ENCODE measurements at regions not wholly inside any gene's neighbourhood (a gene's known extent, or its start where the extent isn't known, plus 50 kb on each side); places are given as distances from the start of the nearest gene placed in this dataset.
"Not testable (repeated sequence)": the region's sequence is repeated elsewhere in the genome, so short reads cannot be mapped to it uniquely, and the experiment has no call there.

DNA sequence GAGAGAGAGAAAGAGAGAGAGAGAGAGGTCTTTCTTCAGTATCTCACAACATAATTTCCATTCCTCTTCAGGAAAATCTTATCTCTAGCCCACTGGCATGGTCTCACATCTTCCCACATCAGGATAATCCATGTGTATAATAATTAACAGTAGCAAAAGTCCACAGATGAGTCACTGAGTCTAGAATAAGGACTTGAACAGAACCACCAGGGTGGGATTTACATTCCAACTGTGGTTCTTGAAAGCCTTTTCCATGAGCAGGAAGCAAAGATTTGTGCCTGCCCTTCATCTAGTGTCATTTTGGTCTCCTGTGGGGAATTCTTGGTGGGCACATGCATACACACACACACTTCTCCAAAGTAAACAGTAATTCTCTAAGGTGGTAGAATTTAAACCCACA, 107.1 kb upstream of the TCF4 start:
- DNase-seq, result no peak

DNA sequence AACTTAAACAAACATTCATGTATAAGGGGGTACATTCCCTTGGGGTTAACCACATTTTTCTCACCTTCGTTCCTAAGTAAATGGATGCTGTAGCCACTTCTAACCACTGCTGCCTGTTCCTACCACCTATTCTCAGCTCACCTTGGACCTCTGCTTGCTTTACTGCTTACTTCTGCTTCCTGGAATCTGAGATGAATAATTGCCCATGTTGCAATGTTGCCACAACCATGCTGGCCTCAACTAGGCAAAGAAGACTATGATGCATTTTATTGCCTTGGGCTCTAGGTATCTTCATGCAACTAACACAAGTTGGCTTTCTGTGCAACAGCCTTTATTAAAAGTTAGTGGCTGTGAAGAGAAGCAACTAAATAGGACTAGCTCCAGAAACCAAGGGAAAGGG, 106.3 kb upstream of the TCF4 start:
- DNase-seq, result peak; percentile 21

DNA sequence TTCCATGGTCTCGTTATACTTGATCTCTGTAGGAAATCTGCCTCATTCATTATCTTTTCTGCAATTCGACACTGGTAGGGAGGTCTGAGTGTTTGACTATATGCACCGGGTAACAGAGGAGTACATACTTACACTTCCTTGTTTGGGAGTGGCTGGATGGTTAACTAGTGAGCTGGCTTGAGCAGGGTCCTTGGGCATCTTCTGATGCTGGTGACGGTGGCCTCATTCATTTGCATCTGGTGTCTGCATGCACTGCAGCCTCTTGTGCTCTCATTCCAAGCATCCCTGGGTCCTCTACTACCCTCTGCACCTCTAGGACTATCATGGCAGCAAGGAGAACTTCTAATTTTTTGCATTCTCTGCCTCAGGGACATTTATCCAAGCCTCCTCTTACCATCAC, 100.0 kb upstream of the TCF4 start:
- peak; percentile 46 for DNase-seq

DNA sequence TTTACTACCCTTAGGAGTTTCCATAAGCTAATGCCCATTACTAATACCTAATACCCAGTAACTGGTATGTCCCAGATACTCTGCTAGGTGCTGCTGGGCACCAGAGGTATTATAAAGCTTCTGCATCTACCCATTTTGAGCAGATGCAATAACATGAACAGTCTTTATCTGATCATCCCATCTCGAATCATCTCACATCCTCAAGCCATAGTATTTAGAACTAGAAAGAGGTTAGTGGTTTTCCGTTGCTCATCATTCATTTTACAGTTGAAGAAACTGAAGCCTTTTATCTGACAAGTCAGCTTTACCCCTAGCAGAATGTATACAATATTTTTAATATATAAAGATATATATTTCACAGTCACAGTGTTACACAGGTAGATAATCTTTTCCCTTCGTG, 99.1 kb upstream of the TCF4 start:
- no peak for DNase-seq

DNA sequence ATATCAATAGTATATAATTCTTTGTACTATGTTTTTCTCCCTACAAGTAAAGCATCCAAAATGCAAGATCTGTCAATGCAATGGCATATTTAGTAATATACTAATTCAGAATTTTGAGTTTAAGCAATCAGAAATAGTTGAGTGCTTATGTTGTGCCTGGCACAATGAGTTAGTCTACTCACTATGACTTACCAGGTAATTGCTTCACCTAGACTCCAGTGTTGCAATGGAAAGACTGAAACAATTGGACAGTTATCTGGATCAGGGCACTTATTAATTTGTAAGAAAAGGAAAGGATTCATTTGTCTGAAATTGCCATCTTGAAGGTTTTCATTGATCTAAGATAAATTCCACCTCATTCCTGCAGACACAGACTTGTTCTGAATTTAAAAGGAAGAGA, 97.6 kb upstream of the TCF4 start:
- DNase-seq, result no peak

DNA sequence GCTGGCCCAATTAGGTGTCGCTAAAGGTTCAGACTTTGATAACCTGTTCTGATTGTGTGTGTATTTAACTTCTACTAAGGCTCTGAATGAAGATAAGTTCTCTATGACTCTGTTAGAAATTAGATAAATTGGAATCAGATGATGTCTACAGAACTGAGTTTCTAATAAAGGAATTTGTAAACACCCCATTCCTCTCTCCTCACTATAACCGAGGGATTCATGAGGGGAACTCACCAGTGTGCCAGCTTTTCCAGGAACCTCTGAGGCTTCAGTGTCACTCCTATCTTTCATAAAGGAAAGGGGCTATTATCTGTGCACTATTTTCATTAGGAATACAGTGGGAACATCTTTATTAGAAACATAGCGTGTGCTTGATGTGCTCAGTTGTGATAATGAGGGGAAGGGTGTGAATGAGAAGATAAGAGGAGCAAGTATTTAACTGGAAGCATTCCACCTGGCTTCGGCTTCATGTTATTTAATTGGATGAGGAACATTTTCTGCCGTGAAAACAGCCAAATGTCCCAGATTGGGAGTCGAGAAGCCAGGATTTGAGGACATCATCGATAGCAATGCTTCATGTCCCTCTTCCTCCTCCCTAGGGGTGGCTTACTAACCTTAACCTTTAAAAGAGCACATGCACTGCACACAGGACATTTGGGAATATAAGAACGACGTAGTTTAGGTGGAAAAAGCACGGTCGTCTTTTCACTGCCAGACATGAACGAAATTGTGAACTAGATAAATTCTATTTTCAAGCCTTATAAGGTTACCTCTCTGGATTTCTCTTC, 84.8 kb upstream of the TCF4 start:
- no peak for DNase-seq

DNA sequence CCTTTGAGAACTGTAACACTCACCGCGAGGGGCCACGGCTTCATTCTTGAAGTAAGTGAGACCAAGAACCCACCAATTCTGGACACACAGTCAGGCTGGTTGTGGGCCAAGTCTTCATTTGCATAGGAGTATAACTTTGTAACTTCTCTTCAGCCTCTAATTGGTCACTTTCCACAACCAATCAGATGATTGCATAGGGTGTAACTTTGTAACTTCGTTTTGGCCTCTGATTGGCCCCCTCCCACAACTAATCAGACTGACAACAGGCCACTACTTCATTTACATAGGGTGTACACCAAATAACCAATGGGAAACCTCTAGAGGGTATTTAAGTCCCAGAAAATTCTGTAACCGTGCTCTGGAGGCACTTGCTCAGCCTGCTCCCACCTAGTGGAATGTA, 77.5 kb upstream of the TCF4 start:
- DNase-seq, result no peak

DNA sequence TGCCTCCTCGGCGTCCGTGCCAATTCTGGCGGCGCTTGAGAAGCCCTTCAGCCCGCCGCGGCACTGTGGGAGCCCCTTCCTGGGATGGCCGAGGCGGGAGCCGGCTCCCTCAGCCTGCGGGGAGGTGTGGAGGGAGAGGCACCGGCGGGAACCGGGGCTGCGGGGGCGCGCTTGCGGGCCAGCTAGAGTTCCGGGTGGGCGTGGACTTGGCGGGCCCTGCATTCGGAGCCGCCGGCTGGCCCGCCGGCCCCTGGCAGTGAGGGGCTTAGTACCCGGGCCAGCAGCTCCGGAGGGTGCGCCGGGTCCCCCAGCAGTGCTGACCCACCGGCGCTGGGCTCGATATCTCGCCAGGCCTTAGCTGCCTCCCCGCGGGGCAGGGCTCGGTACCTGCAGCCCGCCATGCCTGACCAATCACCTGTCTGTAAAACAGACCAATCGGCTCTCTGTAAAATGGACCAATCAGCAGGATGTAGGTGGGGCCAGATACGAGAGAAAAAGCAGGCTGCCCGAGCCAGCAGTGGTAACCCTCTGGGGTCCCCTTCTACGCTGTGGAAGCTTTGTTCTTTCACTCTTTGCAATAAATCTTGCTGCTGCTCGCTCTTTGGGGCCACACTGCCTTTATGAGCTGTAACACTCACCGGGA, 76.9 kb upstream of the TCF4 start:
- not testable (repeated sequence) for DNase-seq

DNA sequence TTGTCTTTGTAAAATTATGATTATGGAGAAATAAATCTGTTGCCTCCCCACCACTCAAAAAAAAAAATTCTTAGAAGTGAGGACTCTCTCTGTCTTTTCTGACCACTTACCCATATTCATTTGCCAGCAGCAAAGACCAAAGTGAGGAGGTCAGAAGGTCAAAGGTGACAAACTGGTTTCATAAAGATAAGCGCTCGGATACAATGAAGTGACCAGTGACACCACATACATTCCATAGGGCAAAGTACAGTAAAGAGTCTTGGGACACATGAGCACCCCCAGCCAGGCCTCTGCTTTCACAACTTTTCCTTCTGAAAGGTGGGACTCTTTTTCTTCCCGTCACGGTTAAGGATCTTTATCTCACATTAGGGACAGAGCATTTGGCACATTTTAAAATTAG, 75.9 kb upstream of the TCF4 start:
- DNase-seq, result no peak

DNA sequence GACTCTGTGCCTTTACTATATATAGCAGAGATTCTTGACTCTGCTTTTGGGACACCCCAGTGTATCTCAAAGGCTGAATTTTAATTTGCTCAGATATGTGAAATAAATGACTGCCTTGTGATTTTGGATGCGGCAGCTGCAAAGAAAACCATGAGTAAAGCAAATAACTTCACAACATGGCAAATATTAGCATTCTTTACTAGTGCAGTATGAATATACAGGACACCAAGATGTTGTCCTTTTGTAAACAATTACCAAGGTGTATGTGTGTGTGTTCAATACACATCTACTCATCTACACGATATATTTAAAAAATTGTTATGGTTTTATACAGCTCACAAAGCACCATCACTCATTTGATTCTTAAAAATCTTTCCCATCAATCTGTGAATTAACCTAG, 70.6 kb upstream of the TCF4 start:
- no peak for DNase-seq

DNA sequence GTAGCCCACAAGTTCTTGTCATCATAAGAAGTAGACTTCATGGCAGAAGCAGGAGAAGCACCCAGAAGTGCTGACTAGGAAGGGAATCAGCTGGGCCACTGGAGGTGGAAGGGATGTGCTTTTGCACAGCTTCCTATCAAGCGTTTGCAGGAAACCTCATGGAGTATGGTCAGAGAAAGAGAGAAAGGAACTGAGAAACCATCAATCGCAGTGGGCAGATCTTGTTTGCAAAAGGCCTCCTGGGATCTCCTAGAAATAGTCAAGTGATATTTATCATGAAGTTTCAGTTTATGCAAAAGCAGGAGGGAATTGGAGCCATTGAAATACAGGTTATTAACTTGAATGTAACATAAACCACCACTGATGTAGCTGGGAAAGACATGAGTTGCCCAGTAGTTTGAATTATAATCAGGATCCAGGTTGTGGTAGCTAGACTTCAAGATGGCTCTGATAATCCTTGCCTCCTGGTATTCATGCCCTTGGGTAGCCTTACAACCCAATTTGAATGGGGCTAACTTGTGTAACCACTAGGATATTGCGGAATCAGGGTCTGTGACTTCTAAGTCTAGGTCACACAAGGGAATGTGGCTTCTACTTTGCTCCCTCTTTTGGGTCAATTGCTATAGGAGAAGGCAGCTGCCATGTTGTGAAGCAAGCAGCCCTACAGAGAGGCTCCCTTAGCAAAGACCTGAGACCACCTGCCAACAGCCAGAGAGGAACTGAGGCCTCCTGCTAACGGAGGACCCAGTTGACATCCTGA, 69.8 kb upstream of the TCF4 start:
- no peak for DNase-seq

DNA sequence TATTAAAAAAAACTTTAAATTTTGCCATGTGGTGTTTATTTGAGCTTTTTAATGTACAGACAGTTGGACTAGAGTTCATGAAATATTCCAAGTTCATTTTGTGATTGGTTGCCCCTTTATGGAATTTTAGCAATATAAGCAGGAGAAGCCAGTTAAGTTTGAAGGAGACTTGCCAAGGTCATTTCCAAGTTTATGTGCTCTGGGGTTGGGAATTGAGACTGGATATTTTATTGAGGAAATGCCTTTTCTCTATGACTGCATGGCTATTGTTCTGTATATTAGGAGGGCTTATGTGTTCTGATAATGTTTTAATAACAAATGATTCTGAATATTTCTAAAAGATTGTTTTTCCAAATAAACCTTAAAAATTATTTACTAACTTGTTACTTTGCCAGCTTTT, 67.0 kb upstream of the TCF4 start:
- no peak for DNase-seq

DNA sequence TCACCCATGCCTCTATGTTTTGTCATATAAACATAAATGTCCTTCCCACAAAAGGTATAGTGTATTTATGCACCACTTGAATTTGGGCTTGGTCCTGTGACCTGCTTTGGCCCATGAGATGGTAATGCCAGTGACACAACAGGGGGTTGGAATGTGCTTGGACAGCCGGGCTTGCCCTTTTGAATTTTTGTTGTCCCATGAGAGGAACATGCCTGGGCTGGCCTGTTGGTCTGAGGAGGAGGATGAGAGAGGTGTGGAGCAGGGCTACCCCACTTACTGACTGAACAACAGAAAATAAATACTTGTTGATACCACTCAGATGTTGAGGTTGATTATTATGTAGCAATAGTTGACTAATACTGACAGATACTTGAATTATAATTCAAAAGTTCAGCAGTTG, 63.2 kb upstream of the TCF4 start:
- DNase-seq, result no peak

DNA sequence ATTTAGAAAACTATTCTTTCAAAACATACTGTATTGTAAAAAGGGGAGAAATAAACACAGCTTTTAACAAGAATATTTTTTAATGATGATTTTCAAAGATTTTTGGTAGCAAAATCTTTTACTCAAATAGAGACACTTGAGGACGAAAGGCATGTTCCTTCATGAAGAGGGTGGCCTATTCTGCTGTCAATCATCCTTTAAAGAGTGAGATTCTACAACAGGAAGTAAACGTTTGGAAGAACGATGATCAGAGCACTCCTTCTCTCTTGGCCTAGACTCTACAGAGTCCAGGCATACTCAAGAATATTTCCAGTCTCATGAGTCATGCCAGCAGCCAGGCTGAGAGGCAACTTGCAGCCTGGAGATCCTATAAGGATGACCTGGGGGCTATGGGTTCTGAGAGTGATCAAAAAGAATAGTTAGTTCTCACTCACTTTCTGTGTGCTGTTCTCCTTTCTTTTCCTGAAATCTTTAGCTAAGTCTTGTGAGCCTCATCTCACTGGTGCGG, 62.4 kb upstream of the TCF4 start:
- no peak for DNase-seq

DNA sequence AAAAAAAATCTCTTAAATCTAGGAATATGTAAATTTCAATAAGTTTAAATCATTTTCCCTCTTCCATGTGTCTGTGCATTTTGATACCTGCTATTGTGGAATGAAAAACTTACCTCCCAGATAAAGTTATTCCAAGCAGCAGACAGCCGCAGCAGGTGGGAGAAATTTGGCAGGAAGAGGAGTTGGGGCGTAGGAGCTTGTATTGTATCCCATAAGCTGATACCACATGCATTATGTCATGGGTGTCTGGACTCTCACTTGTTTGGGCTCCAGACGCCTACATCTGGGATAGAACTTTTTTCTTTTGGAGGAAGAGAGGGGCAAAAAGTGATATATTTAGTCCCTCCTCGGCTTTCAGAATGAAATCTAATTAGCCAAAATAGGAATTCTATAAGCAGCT, 59.3 kb upstream of the TCF4 start:
- peak; percentile 36 for DNase-seq

DNA sequence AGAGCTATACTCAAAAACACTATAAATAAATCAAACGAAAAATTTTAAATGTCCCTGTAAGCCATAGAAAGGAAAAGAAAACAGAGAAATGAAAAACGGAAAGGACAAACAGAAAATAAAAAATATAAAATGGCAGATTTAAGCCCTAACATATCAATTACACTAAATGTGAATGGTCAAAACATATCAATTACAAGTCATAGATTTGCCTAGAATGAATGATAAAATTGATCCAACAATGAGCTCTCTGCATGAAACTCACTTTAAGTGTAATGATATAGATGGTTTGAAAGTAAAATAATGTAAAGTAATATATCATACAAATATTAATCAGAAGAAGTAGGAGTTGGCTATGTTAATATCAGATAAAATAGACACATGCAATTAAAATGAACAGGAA, 54.2 kb upstream of the TCF4 start:
- no peak for DNase-seq

DNA sequence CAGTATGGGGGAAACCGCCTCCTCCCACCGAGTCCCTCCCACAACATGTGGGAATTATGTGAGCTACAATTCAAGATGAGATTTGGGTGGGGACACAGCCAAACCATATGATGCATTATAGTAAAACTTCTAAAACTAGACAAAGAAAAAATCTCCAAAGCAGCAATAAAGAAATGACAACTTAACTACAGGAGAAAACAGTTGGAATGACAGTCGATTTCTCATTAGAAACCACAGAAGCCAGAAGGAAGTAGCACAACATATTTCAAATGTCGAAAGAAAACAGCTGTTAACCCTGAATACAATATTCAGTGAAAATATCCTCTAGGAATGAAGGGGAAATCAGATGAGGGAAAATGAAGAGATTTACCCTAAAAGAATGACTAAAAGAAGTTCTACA, 53.5 kb upstream of the TCF4 start:
- no peak for DNase-seq

Measured in NCI-H69 (cell line).